Left ventricle myocardium inferior (tissue), 1 donor: ENCODE measurements at regions not wholly inside any gene's neighbourhood (a gene's known extent, or its start where the extent isn't known, plus 50 kb on each side); places are given as distances from the start of the nearest gene placed in this dataset.

Experiments
- DNase-seq: peaks from one replicate; pipeline ENCODE4 v3.0.0-alpha.2; 2020
- H3K27ac ChIP-seq: fragments of 200-600 bp; replicated peaks from 2 replicates; pipeline ENCODE4 v1.8.0; 2021
- H3K27me3 ChIP-seq: fragments of 200-600 bp; 2 replicates; pipeline ENCODE4 v1.8.0; 2021; ENCODE audit warnings: low read depth
- H3K36me3 ChIP-seq: fragments of 200-600 bp; 2 replicates; pipeline ENCODE4 v1.8.0; 2021
- H3K4me1 ChIP-seq: fragments of 200-600 bp; 2 replicates; pipeline ENCODE4 v1.8.0; 2021
- H3K4me3 ChIP-seq: fragments of 200-600 bp; 2 replicates; pipeline ENCODE4 v1.8.0; 2021; ENCODE audit warnings: mild to moderate bottlenecking, moderate library complexity
- H3K9me3 ChIP-seq: fragments of 200-600 bp; replicated peaks from 2 replicates; pipeline ENCODE4 v1.8.0; 2021
- CTCF ChIP-seq: fragments of 200-600 bp; IDR thresholded peaks from 2 replicates; pipeline ENCODE4 v1.8.0; 2021; ENCODE audit warnings: antibody characterized with exemption, mild to moderate bottlenecking, borderline replicate concordance
- intact Hi-C: fragments of 100-400 bp; cut with micrococcal nuclease; formaldehyde crosslinking; loops from one replicate; pipeline ENCODE4 v1.11.0; 2022
- donor health status: DM: no; HTN: yes; CAD: no; lungs with severe emphysema.

GRCh38 chr13:50708461-50708860, 135.0 kb downstream of the DLEU7 start:
- DNase-seq, result no peak
- no peak for TF ChIP-seq CTCF
- Histone ChIP-seq H3K4me3 (no peak overlapping the region), H3K27me3 (no peaks in the 10 kb centered on the region), H3K27ac (peak overlapping the region; percentile 11), H3K9me3 (no peaks in the 10 kb centered on the region), H3K36me3 (no peaks in the 10 kb centered on the region), H3K4me1 (peaks cover 54% of the 10 kb centered on the region)
- intact Hi-C loops, result no loop called here

- Histone ChIP-seq H3K4me3 (no peak overlapping the region), H3K4me1 (peaks cover 54% of the 10 kb centered on the region), H3K36me3 (no peaks in the 10 kb centered on the region), H3K9me3 (no peaks in the 10 kb centered on the region), H3K27me3 (no peaks in the 10 kb centered on the region), H3K27ac (peak overlapping the region; percentile 29)
- TF ChIP-seq CTCF, result no peak
- no peak for DNase-seq
- intact Hi-C loops, result no loop called here
These were observed 134.4 kb downstream of the DLEU7 start for GRCh38 chr13:50709058-50709457.

GRCh38 chr13:50711131-50711815, 132.2 kb downstream of the DLEU7 start:
- H3K27ac ChIP-seq, result no peak overlapping the region
- H3K36me3 ChIP-seq, result no peaks in the 10 kb centered on the region
- DNase-seq, result no peak
- no peak overlapping the region for H3K4me3 ChIP-seq
- H3K27me3 ChIP-seq, result no peaks in the 10 kb centered on the region
- no peaks in the 10 kb centered on the region for H3K9me3 ChIP-seq
- peaks cover 52% of the 10 kb centered on the region for H3K4me1 ChIP-seq
- TF ChIP-seq CTCF, result no peak
- intact Hi-C loops, result no loop called here

- TF ChIP-seq CTCF, result no peak
- no peak overlapping the region for H3K4me3 ChIP-seq
- H3K4me1 ChIP-seq, result peaks cover 45% of the 10 kb centered on the region
- H3K27me3 ChIP-seq, result no peaks in the 10 kb centered on the region
- no peaks in the 10 kb centered on the region for H3K9me3 ChIP-seq
- H3K36me3 ChIP-seq, result no peaks in the 10 kb centered on the region
- peak overlapping the region; percentile 41 for H3K27ac ChIP-seq
- intact Hi-C loops, result no loop called here
- DNase-seq, result no peak
These were observed 131.5 kb downstream of the DLEU7 start for GRCh38 chr13:50711996-50712395.

GRCh38 chr13:50712456-50712855, 131.0 kb downstream of the DLEU7 start:
- H3K27me3 ChIP-seq, result no peaks in the 10 kb centered on the region
- H3K9me3 ChIP-seq, result no peaks in the 10 kb centered on the region
- intact Hi-C loops, result no loop called here
- peak overlapping the region; percentile 41 for H3K27ac ChIP-seq
- H3K36me3 ChIP-seq, result no peaks in the 10 kb centered on the region
- no peak for TF ChIP-seq CTCF
- H3K4me3 ChIP-seq, result no peak overlapping the region
- no peak for DNase-seq
- H3K4me1 ChIP-seq, result peaks cover 40% of the 10 kb centered on the region
